ACC112 (cell line): ENCODE measurements at regions not wholly inside any gene's neighbourhood (a gene's known extent, or its start where the extent isn't known, plus 50 kb on each side); places are given as distances from the start of the nearest gene placed in this dataset.

Experiments
- H2AFZ ChIP-seq: fragments of 200-600 bp; sonication (generic); one replicate; pipeline ENCODE4 v1.6.0; 2017; ENCODE audit warnings: antibody characterized with exemption, low read length; ENCODE audit not compliant: unreplicated experiment
- H3K27ac ChIP-seq: fragments of 200-600 bp; sonication (generic); 2 replicates; pipeline ENCODE4 v1.5.1; 2014; ENCODE audit warnings: low read depth, mild to moderate bottlenecking, antibody characterized with exemption, low read length, moderate library complexity
- H3K27me3 ChIP-seq: fragments of 200-600 bp; sonication (generic); 2 replicates; pipeline ENCODE4 v1.6.1; 2014; ENCODE audit warnings: mild to moderate bottlenecking, antibody characterized with exemption, low read length, moderate library complexity, mixed read lengths; ENCODE audit not compliant: insufficient read depth
- H3K36me3 ChIP-seq: fragments of 200-600 bp; sonication (generic); 2 replicates; pipeline ENCODE4 v1.6.1; 2016; ENCODE audit warnings: mild to moderate bottlenecking, antibody characterized with exemption, low read length, moderate library complexity, mixed read lengths; ENCODE audit not compliant: insufficient read depth
- H3K4me1 ChIP-seq: fragments of 200-600 bp; sonication (generic); one replicate; pipeline ENCODE4 v1.6.1; 2016; ENCODE audit warnings: low read length, mixed read lengths; ENCODE audit not compliant: insufficient read depth, unreplicated experiment, control insufficient read depth
- H3K4me3 ChIP-seq: fragments of 200-600 bp; sonication (generic); 2 replicates; pipeline ENCODE4 v1.5.1; 2014; ENCODE audit warnings: mild to moderate bottlenecking, low read depth, low read length
- H3K79me2 ChIP-seq: fragments of 200-600 bp; sonication (generic); one replicate; pipeline ENCODE4 v1.6.0; 2016; ENCODE audit warnings: low read length; ENCODE audit not compliant: control insufficient read depth, unreplicated experiment, insufficient read depth

- Histone ChIP-seq H3K36me3 (no peaks in the 10 kb centered on the region), H2AFZ (no peak overlapping the region), H3K4me3 (no peak overlapping the region), H3K27me3 (no peaks in the 10 kb centered on the region), H3K4me1 (no peaks in the 10 kb centered on the region), H3K79me2 (no peaks in the 10 kb centered on the region), H3K27ac (no peak overlapping the region)
Observed at GRCh38 chr2:195009202-195009601, 647.8 kb upstream of the SLC39A10 start.

DNA sequence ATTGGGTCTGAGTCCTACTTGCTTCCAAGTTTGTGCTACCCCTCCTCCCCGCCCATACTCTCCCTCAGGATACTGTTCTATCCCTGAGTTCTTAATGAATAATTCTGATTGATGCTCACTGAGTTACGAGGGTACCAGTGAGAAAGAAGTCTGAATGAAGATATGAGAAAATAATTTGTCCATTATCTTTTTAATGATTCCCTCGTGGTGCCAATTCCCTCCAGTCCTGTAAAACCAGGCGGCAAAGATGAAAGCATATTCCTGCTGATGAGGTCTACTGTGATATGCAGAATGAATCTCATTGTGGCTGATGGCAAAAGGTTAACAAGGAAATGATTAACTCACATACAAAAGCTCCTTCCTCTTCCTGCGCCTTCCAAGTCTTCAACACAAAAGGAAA lies 650.2 kb upstream of the SLC39A10 start:
- Histone ChIP-seq H3K4me3 (no peak overlapping the region), H3K4me1 (no peaks in the 10 kb centered on the region), H3K36me3 (no peaks in the 10 kb centered on the region), H3K27ac (no peak overlapping the region), H3K27me3 (no peaks in the 10 kb centered on the region), H3K79me2 (no peaks in the 10 kb centered on the region), H2AFZ (no peak overlapping the region)

DNA sequence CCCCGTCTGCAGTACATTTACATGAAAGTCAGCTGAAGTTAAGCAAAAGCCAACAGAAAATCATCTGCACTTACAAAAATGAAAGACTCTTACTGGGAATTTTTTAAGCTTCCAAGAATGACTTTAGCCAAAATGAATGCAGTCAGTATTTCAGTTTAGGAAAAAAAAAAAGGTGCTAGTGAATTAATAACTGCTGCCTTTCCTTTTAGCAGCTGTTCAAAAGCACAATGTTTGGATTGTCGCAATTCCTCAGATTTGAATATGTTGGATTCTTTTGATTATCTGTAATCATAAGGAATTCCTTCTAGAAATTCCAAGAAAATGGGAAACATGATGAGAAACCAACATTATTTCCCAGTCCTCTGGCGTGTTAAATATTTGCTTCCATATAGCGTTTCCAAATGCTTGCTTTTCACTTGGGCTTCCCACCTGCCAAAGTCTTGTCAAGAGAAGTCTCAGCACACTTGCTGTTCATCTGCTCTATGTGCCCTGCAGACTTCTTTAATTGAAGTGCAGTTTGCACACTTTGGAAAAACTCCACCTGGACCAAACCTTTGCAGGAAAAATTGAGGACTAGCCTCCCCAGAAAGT lies 653.0 kb upstream of the SLC39A10 start:
- H2AFZ ChIP-seq, result no peak overlapping the region
- no peaks in the 10 kb centered on the region for H3K36me3 ChIP-seq
- no peak overlapping the region for H3K27ac ChIP-seq
- H3K4me1 ChIP-seq, result no peaks in the 10 kb centered on the region
- no peak overlapping the region for H3K4me3 ChIP-seq
- H3K27me3 ChIP-seq, result no peaks in the 10 kb centered on the region
- H3K79me2 ChIP-seq, result no peaks in the 10 kb centered on the region

GRCh38 chr2:195001924-195002323 lies 655.1 kb upstream of the SLC39A10 start:
- Histone ChIP-seq H2AFZ (no peak overlapping the region), H3K4me3 (no peak overlapping the region), H3K27me3 (no peaks in the 10 kb centered on the region), H3K27ac (no peak overlapping the region), H3K36me3 (no peaks in the 10 kb centered on the region), H3K4me1 (no peaks in the 10 kb centered on the region), H3K79me2 (no peaks in the 10 kb centered on the region)

DNA sequence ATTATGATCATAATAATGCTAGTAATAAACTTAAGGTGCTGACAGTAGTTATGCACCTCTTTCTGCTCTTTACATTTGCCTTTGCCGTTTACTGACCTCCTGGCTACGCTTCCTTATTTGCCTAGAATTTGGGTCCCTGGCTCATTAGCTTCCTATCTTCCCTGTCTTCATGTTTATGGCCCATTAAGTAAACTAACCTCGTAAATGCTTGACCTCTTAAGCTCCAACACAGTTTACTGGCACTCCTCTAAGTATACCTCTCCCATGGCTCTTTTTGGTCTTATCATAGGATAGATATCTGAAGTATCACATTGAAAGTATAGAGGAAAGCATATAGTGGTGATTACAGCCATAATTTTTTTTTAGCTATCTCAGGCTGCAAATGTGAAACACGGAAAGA lies 657.3 kb upstream of the SLC39A10 start:
- H3K4me1 ChIP-seq, result no peaks in the 10 kb centered on the region

DNA sequence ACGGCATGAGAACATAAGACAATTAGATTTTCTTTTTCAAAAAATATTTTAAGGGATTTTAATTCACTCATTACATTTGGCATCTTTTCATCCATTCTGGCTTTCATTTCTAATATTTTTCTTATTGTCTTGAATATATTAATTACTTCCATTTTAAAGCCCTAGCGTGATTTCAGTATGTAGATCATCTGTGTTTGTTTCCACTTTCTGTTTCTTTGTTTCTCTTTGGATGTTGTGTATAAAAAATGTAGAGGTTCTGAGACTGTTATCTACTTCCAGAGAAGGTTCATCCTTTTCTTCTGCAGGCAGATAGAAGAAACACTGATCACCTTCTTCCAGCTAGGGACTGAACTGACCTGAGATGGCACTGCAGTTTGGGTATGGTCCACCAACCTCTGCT lies 664.4 kb upstream of the SLC39A10 start:
- H3K27me3 ChIP-seq, result no peaks in the 10 kb centered on the region
- H3K4me3 ChIP-seq, result peak overlapping the region; percentile 53
- H3K4me1 ChIP-seq, result no peaks in the 10 kb centered on the region
- H3K27ac ChIP-seq, result no peak overlapping the region
- no peaks in the 10 kb centered on the region for H3K36me3 ChIP-seq
- peak overlapping the region; percentile 39 for H2AFZ ChIP-seq
- no peaks in the 10 kb centered on the region for H3K79me2 ChIP-seq

More for the DNA sequence above, 657.3 kb upstream of the SLC39A10 start:
- no peaks in the 10 kb centered on the region for H3K27me3 ChIP-seq
- no peaks in the 10 kb centered on the region for H3K36me3 ChIP-seq
- no peak overlapping the region for H3K27ac ChIP-seq
- H3K79me2 ChIP-seq, result no peaks in the 10 kb centered on the region
- no peak overlapping the region for H3K4me3 ChIP-seq
- H2AFZ ChIP-seq, result no peak overlapping the region

GRCh38 chr2:194985258-194985657 lies 671.8 kb upstream of the SLC39A10 start:
- Histone ChIP-seq H2AFZ (no peak overlapping the region), H3K27me3 (no peaks in the 10 kb centered on the region), H3K4me3 (no peak overlapping the region), H3K79me2 (no peaks in the 10 kb centered on the region), H3K36me3 (no peaks in the 10 kb centered on the region), H3K27ac (no peak overlapping the region), H3K4me1 (no peaks in the 10 kb centered on the region)

- H3K79me2 ChIP-seq, result no peaks in the 10 kb centered on the region
- no peaks in the 10 kb centered on the region for H3K27me3 ChIP-seq
- H2AFZ ChIP-seq, result no peak overlapping the region
- H3K36me3 ChIP-seq, result no peaks in the 10 kb centered on the region
- no peaks in the 10 kb centered on the region for H3K4me1 ChIP-seq
- H3K27ac ChIP-seq, result no peak overlapping the region
- no peak overlapping the region for H3K4me3 ChIP-seq
Observed at GRCh38 chr2:194962254-194962653, 694.8 kb upstream of the SLC39A10 start.

GRCh38 chr2:194954218-194954617 lies 702.8 kb upstream of the SLC39A10 start:
- H3K4me3 ChIP-seq, result no peak overlapping the region
- H3K36me3 ChIP-seq, result no peaks in the 10 kb centered on the region
- no peak overlapping the region for H2AFZ ChIP-seq
- H3K4me1 ChIP-seq, result no peaks in the 10 kb centered on the region
- no peak overlapping the region for H3K27ac ChIP-seq
- H3K79me2 ChIP-seq, result no peaks in the 10 kb centered on the region
- no peaks in the 10 kb centered on the region for H3K27me3 ChIP-seq

DNA sequence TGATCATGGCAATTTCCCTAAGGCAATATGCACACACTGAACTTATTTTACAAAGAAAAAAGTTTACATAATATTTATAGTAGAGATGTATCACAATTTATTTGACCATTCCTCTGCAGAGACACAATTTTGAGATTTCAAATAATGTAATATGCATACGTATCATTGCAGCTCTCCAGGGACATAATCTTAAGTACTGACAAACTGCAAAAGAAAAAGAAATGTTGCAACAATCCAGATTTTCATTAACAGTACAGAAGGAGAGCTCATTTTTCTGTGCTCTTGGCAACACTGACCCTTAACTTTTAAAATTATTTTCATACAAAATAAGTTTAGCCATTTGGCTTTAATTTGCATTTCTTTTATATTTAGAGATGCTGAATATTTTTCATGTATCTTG lies 710.2 kb upstream of the SLC39A10 start:
- Histone ChIP-seq H3K79me2 (no peaks in the 10 kb centered on the region), H3K4me1 (no peaks in the 10 kb centered on the region), H3K27ac (no peak overlapping the region)

GRCh38 chr2:194938066-194938465 lies 719.0 kb upstream of the SLC39A10 start:
- no peak overlapping the region for H2AFZ ChIP-seq
- H3K4me3 ChIP-seq, result no peak overlapping the region
- no peaks in the 10 kb centered on the region for H3K27me3 ChIP-seq
- H3K27ac ChIP-seq, result no peak overlapping the region
- H3K36me3 ChIP-seq, result no peaks in the 10 kb centered on the region
- no peaks in the 10 kb centered on the region for H3K79me2 ChIP-seq
- H3K4me1 ChIP-seq, result no peaks in the 10 kb centered on the region

More for the DNA sequence above, 710.2 kb upstream of the SLC39A10 start:
- no peaks in the 10 kb centered on the region for H3K27me3 ChIP-seq
- H3K36me3 ChIP-seq, result no peaks in the 10 kb centered on the region
- H3K4me3 ChIP-seq, result no peak overlapping the region
- no peak overlapping the region for H2AFZ ChIP-seq
